HepG2 (cell line): ENCODE measurements at regions not wholly inside any gene's neighbourhood (a gene's known extent, or its start where the extent isn't known, plus 50 kb on each side); places are given as distances from the start of the nearest gene placed in this dataset.

ENCODE experiments used
- REST ChIP-seq, 2 experiments: IDR thresholded peaks; 2 replicates each; pipeline ENCODE4 v1.6.1; 2011 to 2012; ENCODE audit warnings: low read length in 2 of 2, borderline replicate concordance in 1 of 2, low read depth in 1 of 2, mild to moderate bottlenecking in 1 of 2, moderate library complexity in 1 of 2
- TBX2 ChIP-seq: sonication (generic); formaldehyde crosslinking; IDR thresholded peaks from 2 replicates; pipeline ENCODE4 v1.5.0; 2020; ENCODE audit warnings: missing genetic modification reagents, mild to moderate bottlenecking, borderline replicate concordance
- ZNF318 ChIP-seq: sonication (generic); formaldehyde crosslinking; IDR thresholded peaks from 2 replicates; pipeline ENCODE4 v1.4.0; 2020; ENCODE audit warnings: mild to moderate bottlenecking, missing genetic modification reagents

- no peak for TF ChIP-seq ZNF318
- no peak for TF ChIP-seq TBX2 (CRISPR knock-in tag)
- TF ChIP-seq REST (IDR thresholded peaks at IDR 0.05; ENCODE audit: borderline replicate concordance in 1 of 2, low read depth in 1 of 2, low read length in 2 of 2), result no peak
- TF ChIP-seq, all 625 proteins: peak for 0
Measured at GRCh38 chr9:120259100-120259499, 320.9 kb downstream of the CDK5RAP2 start (continued).
